CD1c-positive myeloid dendritic cell (primary cell): ENCODE measurements at regions not wholly inside any gene's neighbourhood (a gene's known extent, or its start where the extent isn't known, plus 50 kb on each side); places are given as distances from the start of the nearest gene placed in this dataset.
"Not testable (repeated sequence)": the region's sequence is repeated elsewhere in the genome, so short reads cannot be mapped to it uniquely, and the experiment has no call there.

Experiments
- DNase-seq: peaks from one replicate; pipeline ENCODE4 v3.0.0-alpha.2; 2016; ENCODE audit errors: extremely low spot score

DNA sequence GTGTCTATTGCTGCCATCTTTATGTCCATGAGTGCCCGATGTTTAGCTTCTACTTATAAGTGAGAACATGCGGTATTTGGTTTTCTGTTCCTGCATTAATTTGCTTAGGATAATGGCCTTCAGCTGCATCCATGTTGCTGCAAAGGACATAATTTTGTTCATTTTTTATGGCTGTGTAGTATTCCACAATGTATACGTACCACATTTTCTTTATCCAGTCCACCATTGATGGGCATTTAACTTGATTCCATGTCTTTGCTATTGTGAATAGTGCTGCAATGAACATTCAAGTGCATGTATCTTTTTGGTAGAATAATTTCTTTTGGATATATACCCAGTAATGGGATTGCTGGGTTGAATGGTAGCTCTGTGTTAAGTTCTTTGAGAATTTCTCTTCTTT lies 376.3 kb upstream of the PROK2 start:
- DNase-seq = not testable (repeated sequence)

GRCh38 chr3:72160351-72160750 lies 375.4 kb upstream of the PROK2 start:
- DNase-seq = no peak

- DNase-seq = no peak
Measured at GRCh38 chr3:72159487-72159886, 374.5 kb upstream of the PROK2 start.

DNA sequence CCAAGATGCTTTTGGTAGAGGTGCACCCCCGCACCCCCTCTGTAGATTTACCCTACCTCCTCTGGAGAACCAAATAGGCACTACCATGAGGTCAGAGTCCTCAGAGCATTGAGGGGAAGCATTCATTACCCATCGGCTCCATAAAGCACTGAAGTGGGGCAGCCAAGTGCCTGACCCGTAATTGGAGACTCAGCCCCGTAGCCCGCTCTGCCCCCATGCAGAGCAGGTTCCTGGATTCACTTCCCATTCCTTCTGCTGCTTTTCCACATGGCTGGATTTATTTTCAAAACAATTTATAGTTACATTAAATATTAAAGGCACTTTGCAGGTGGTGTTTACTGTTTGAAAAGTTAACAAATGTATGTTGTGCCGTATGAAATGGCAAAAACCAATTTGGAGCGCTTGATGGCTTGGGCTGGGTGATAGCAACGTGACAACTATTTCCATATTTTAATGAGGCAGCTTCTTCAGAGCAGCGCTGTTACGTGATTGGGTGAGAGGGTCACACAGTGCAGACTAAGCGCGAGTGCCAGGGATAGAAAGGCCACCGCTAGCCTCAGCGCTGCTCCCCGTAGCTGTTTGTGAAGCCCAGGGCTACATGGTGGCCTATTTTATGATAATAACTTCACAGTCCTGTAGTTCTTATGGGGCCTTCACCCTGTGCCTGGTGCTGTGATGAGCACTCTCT lies 373.8 kb upstream of the PROK2 start:
- DNase-seq = no peak

- DNase-seq = no peak
Measured at GRCh38 chr3:72157748-72158638, 373.0 kb upstream of the PROK2 start.

GRCh38 chr3:72155391-72156064 lies 370.6 kb upstream of the PROK2 start:
- no peak for DNase-seq

- DNase-seq = no peak
Measured at GRCh38 chr3:72154391-72155335, 369.7 kb upstream of the PROK2 start.

DNA sequence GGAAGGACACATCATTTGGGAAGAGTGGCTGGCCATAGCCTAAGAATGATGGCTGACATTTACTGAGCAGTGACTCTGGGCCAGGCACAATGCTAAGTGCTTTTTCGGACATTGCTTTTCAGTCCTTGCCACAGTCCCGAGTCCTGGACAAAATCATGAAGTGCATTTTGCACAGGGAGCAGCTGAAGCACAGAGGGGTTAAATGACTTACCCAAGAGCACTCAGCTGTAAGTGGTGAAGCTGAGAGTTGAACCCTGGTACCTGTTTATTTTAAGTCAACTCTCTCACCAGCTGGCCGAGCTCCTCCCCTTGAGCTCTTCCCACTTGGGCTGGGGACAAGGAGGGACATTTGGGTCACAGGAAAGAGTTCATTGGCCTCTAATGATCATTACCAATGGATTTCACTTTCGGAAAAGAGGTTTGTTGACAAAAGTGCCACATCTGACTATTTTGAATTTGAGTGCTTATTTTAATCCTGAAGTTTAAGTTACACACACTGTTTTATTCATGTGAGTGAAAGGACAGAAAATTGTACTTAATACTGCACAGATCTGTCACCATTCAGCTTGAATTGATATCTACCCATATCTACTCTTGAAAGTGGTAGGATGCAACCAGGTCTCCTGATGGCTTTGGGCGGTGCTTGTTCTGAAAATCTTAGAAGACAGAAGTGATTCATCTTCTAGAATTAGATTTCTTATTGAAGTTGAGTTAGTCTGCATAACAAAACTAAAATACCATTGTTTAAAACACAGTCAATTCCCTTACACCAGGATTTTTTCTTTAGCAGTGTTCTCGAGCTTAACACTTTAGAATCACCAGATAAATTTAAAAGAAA lies 368.7 kb upstream of the PROK2 start:
- no peak for DNase-seq

GRCh38 chr3:72152551-72153476 lies 367.9 kb upstream of the PROK2 start:
- DNase-seq = peak; percentile 11

DNA sequence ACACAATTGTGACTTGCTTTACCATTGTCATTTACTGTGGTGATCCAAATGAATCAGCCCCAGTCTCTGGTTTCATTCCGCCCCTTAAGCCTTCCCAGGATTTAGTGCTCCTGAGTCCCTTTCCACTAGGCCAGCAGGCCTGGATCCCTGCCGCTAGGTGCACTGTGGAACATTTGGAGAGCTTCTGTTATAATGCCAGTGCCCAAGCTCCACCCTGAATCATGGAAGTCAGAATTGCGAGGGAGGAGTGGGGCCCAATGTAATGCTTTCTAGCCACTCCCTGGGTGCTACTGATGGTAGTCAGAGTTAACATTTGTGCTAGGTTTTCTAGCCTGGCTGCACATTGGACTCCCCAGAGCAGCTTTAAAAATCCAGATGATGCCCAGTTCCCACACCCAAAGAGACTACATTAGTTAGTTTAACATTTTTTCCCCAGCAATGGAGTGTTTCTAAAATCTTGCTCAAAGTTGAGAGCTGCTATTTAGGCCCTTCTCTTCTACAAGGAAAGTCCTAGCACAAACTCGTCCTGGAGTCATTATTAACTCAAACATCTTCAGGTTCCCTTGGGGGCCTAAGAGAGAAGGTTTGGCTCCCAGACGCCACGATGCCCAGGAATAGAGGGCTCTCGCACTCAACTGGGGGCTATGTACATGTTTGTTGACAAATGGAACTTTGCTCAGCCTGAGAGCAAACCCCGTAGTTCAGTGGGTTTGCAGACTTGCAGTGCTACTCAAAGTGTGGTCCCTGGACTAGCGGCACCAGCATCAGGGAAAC lies 366.7 kb upstream of the PROK2 start:
- no peak for DNase-seq

DNA sequence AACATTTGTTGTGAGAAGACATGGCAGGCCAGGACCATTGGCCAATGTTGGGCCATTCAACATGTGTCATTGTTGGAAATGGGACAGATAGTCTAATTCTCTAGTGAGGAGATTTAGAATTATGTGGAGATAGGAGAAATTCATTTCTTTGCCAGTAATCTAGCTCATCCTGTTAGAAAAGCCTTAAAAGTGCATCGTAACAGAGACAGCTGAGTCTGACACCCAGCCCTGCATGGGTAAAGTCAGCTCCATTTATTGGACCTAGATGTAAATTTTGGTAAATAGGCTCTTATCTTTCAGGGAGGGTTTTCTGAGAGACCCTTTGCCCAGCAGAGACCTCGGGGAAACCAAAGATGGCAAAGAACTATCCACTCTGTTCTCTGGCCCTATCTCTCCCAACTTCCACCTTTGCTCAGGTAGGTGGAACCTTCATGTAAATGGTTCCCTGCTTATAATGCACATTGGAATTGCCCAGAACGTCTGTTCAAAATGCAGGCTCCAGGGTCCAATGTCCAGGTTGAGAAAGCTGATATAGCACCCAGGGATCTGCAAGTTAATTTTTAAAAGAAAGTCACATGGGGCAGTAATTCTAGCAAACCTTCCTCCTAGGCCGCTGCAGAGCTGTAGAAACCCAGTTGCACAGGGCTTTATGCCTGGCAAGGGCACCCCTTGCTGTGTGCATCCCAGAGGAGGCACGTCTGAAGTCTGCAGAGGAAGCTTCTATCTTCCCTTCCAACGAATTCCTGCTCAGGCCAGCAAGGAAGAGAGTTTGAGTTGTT lies 365.9 kb upstream of the PROK2 start:
- no peak for DNase-seq

- DNase-seq = no peak
Measured at GRCh38 chr3:72149645-72150300, 364.8 kb upstream of the PROK2 start.

GRCh38 chr3:72147600-72147999 lies 362.7 kb upstream of the PROK2 start:
- no peak for DNase-seq

DNA sequence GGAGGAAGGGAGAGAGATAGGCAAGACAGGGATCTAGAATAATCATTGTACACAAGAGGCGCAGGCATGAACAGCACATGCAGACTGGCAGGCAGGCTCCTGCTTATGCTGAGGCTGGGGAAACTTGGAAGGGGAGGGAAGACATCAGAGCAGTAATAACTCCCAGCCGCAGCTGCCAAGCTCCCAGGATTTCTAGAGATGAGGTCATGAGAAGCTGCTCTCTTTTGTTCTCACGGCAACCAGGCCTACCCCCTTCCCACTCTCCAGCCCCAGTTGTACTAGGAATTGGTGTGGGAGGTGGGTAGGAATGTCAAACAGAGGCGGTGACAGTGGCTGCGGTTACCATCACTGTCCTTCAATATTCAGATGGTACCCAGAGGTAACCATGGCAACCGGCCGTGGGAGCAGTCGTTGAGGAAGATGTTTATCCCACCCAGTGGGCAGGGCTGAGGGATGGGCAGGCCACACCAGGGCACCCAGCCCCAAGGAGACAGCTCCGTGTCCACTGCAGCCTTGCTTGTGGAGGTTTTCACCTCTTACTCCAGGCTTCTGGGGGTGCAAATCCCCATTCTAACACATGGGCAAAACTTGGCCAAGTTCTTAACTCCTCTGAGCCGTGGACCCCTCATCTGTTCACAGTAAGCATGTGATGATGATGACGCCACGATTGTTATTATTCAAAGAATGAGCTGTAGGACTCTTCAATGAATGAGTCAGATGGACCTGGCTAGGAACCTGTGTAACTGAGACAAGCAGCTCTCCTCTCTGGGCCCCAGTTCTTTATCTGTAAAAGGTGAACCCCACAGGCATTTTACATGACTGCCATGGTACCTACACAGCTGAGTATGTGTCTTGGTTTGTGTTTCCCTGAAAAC lies 360.8 kb upstream of the PROK2 start:
- DNase-seq = no peak

- DNase-seq = peak; percentile 71
Measured at GRCh38 chr3:72144773-72145505, 360.0 kb upstream of the PROK2 start.
